Kidney epithelial cell (primary cell): ENCODE measurements at regions not wholly inside any gene's neighbourhood (a gene's known extent, or its start where the extent isn't known, plus 50 kb on each side); places are given as distances from the start of the nearest gene placed in this dataset.

Source experiments
- DNase-seq: peaks from one replicate; pipeline ENCODE4 v3.0.0-alpha.2; 2010; ENCODE audit warnings: low read depth
- H3K27me3 ChIP-seq: 2 replicates; pipeline ENCODE4 v1.6.0; 2011; ENCODE audit warnings: low read length; ENCODE audit not compliant: control insufficient read depth, insufficient read depth
- H3K36me3 ChIP-seq: 2 replicates; pipeline ENCODE4 v1.5.1; 2011; ENCODE audit warnings: low read length; ENCODE audit not compliant: control insufficient read depth, insufficient read depth
- H3K4me3 ChIP-seq: 2 replicates; pipeline ENCODE4 v1.5.1; 2011; ENCODE audit warnings: low read depth, mild to moderate bottlenecking, control low read depth, low read length
- TF ChIP-seq, protein P1 (sequence below): IDR thresholded peaks from 2 replicates; pipeline ENCODE4 v1.5.1; 2011; ENCODE audit warnings: mild to moderate bottlenecking, moderate library complexity, low read length, control low read depth, inconsistent platforms; ENCODE audit not compliant: insufficient read depth, poor library complexity, severe bottlenecking

DNA sequence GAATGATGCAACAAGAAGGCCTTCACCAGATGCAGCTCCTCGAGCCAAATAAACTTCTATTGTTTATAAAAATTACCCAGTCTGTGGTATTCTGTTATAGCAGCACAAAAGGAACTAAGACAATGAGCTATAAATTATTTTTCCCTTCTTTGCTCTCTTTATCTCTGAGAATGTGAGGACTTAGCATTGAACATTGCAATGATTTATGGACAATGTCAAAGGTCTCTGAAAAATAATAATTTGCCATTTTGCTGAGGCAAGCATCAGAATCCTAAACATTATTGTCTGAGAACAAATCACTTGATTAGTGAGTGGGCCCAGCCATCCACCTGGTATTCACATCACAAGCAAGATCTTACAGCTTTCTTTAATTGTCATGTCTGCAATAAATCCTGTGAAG, 95.4 kb upstream of the SSBP2 start:
- Histone ChIP-seq H3K27me3 (no peaks in the 10 kb centered on the region), H3K36me3 (no peaks in the 10 kb centered on the region), H3K4me3 (no peak overlapping the region)
- DNase-seq: no peak
- TF ChIP-seq, protein P1, sequence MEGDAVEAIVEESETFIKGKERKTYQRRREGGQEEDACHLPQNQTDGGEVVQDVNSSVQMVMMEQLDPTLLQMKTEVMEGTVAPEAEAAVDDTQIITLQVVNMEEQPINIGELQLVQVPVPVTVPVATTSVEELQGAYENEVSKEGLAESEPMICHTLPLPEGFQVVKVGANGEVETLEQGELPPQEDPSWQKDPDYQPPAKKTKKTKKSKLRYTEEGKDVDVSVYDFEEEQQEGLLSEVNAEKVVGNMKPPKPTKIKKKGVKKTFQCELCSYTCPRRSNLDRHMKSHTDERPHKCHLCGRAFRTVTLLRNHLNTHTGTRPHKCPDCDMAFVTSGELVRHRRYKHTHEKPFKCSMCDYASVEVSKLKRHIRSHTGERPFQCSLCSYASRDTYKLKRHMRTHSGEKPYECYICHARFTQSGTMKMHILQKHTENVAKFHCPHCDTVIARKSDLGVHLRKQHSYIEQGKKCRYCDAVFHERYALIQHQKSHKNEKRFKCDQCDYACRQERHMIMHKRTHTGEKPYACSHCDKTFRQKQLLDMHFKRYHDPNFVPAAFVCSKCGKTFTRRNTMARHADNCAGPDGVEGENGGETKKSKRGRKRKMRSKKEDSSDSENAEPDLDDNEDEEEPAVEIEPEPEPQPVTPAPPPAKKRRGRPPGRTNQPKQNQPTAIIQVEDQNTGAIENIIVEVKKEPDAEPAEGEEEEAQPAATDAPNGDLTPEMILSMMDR: no peak

DNA sequence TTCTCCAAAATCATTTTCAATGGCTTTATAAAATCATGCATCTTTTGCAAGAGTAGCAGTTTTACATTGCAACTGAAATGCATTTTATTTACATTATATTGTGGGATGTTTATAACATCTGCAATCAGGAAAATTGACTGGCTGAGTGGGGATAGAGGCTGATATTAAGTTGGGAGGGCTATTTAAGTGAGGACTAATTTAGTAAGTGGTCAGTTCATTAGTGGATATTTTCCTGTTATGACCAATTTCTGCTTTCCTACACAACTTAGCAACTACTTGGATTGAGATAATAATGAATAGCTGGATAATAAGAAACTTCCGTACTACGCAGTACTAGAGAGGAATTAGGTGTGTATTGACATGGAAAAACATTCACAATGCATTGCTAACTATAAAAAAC, 92.9 kb upstream of the SSBP2 start:
- no peak overlapping the region for H3K4me3 ChIP-seq
- TF ChIP-seq, protein P1: no peak
- no peaks in the 10 kb centered on the region for H3K36me3 ChIP-seq
- H3K27me3 ChIP-seq: no peaks in the 10 kb centered on the region
- DNase-seq: no peak

DNA sequence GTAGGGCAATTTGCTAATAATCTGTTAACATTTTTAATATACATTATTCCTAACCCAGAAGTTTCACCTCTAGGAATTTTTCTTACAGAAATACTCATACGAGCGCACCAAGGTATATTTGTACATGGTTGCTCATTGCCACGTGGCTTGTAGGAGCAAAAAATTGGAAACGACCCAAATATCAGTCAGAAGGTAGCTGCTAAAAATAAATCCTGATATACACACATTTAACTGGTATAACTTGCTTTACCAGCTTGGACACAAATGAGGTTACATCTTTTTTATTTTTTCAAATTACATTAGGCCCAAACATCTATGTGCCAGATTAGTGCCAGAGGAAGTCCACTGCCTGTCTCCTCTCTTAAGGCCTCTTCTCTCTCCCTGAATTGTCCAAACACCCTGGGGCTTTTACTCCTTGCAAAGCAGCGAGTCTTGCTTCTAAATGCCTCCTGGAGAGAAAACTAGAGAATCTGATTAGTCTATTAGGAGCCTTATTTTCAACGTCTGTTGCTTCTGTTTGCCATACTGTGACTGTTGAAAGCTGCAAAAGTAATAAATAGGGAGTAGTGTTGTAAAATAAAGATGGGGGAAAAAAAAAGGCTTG, 92.0 kb upstream of the SSBP2 start:
- TF ChIP-seq, protein P1: no peak
- Histone ChIP-seq H3K4me3 (no peak overlapping the region), H3K27me3 (no peaks in the 10 kb centered on the region), H3K36me3 (no peaks in the 10 kb centered on the region)
- no peak for DNase-seq

DNA sequence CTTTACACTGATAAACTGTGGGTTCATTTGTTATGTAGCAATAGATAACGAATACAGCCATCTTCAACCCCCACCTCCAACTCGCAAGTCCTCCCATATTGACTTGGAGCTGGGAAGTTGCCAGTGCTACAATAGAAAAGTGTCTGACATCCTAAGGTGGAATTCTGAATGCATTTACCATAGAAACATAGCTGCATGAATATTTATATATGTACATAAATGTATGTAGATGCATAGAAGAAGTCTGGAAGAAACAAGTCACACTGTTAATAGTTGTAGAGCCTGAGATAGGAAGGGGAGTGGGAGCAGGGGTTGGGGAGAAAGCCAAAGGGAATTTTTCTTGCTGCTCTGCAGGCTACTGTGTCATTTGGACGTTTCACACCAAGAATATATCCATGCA, 88.1 kb upstream of the SSBP2 start:
- Histone ChIP-seq H3K27me3 (no peaks in the 10 kb centered on the region), H3K36me3 (no peaks in the 10 kb centered on the region), H3K4me3 (no peak overlapping the region)
- TF ChIP-seq, protein P1: no peak
- DNase-seq: no peak

DNA sequence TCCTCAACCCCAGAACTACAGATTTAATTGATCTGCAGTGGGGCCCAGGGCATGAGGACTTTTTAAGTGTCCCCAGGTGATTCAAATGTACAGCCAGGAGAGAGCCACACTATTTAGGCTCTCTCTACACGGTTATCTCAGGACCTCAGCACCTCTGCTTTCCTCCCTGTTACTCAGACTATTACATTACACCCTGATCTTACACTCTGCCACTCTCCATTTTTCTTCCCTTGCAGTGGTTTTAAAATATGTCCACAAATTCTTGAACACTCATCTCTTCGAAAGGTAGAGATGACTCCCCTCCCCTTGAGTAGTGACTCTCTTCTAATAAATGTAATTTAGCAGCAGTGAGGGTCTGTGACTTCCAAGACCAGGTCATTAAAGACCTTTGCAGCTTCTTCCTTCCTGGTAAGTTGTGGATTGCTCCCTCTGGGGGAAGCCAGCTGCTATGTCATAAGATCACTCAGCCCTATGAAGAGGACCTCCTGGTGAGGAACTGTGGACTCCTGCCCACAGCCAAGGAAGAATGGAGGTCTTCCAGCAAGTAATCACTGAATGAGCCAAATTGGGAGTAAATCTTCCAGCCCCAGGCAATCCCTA, 87.5 kb upstream of the SSBP2 start:
- TF ChIP-seq, protein P1: peak; percentile 51
- no peaks in the 10 kb centered on the region for H3K36me3 ChIP-seq
- H3K27me3 ChIP-seq: no peaks in the 10 kb centered on the region
- no peak overlapping the region for H3K4me3 ChIP-seq
- no peak for DNase-seq

DNA sequence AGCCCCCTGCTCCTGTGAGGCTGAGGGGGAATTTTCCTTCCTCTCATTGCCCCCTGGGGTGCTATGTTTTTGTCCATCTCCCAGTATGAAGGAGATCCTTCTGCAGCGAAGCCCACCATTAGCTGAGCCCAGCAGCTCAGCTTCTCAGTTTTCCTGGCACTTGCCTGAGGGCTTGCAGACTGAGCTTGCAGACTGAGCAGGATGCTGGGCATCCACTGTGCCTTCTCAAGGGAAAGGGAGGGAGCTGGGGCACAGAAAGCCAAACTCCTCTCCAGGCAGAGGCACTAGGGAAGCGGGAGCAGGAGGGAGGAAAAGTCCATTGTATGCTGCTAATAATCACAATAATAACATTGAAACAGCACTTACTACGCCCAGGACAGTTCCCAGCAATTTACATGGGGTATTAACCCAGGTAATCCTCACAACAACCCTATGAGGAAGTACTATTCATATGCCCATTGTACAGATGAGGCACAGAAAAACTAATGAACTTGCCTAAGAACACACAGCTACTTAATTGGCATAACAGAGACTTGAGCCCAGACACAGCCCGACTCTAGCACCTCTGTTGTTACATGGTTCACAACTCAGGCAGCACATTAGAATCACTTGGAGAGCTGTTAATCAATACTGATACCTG, 86.9 kb upstream of the SSBP2 start:
- no peaks in the 10 kb centered on the region for H3K27me3 ChIP-seq
- TF ChIP-seq, protein P1: no peak
- H3K36me3 ChIP-seq: no peaks in the 10 kb centered on the region
- DNase-seq: no peak
- no peak overlapping the region for H3K4me3 ChIP-seq
